ENCODE measurements at regions not wholly inside any gene's neighbourhood (a gene's known extent, or its start where the extent isn't known, plus 50 kb on each side); places are given as distances from the start of the nearest gene placed in this dataset.

- Histone ChIP-seq H2BK120ac (ENCODE audit: low read depth, low read length) (no peak overlapping the region), H3K79me1 (ENCODE audit: low read depth, low read length) (no peaks in the 10 kb centered on the region), H3K14ac (ENCODE audit: low read length) (no peak overlapping the region), H3K4me2 (ENCODE audit: insufficient read depth, low read length, poor library complexity, severe bottlenecking) (no peak overlapping the region), H3K4me3 (ENCODE audit: low read length in 2 of 2) (no peak overlapping the region), H2BK5ac (ENCODE audit: low read length) (no peak overlapping the region), H3K23ac (ENCODE audit: low read depth, low read length, poor library complexity) (no peak overlapping the region), H4K8ac (ENCODE audit: low read depth, low read length) (no peak overlapping the region), H3K36me3 (replicated peaks in 1 of 2; ENCODE audit: control insufficient read depth in 2 of 2, insufficient read depth in 2 of 2, low read length in 2 of 2) (no peaks in the 10 kb centered on the region), H2AFZ (ENCODE audit: low read length) (no peak overlapping the region), H2AK5ac (ENCODE audit: low read depth, low read length) (no peak overlapping the region), H3K9ac (ENCODE audit: low read depth, low read length, poor library complexity) (no peak overlapping the region), H2BK12ac (ENCODE audit: low read length) (no peak overlapping the region), H3K27ac (replicated peaks; ENCODE audit: low read length) (no peak overlapping the region), H3K27me3 (ENCODE audit: control insufficient read depth in 3 of 3, insufficient read depth in 3 of 3, low read depth in 1 of 3, low read length in 3 of 3) (no peaks in the 10 kb centered on the region), H3K18ac (ENCODE audit: low read length) (no peak overlapping the region), H3K4ac (ENCODE audit: low read length) (no peak overlapping the region), H4K91ac (ENCODE audit: low read depth, low read length, poor library complexity) (no peak overlapping the region), H3K4me1 (ENCODE audit: control insufficient read depth in 2 of 2, insufficient read depth in 1 of 2, low read depth in 1 of 2, low read length in 2 of 2) (no peaks in the 10 kb centered on the region), H3K9me3 (replicated peaks in 1 of 2; ENCODE audit: control insufficient read depth in 2 of 2, insufficient read depth in 1 of 2, low read depth in 1 of 2, low read length in 2 of 2) (no peaks in the 10 kb centered on the region), H2BK15ac (ENCODE audit: low read length) (no peak overlapping the region)
- WGBS, 2 donors (ENCODE audit: extremely low coverage in 2 of 2, insufficient read length in 2 of 2, insufficient replicate concordance in 1 of 2) = no CpG with 5 or more reads among the region's 2 CpGs
- DNase-seq (ENCODE audit: low spot score) = no peak
These were observed 426.5 kb upstream of the BRINP3 start for GRCh38 chr1:190904091-190904695.

DNA sequence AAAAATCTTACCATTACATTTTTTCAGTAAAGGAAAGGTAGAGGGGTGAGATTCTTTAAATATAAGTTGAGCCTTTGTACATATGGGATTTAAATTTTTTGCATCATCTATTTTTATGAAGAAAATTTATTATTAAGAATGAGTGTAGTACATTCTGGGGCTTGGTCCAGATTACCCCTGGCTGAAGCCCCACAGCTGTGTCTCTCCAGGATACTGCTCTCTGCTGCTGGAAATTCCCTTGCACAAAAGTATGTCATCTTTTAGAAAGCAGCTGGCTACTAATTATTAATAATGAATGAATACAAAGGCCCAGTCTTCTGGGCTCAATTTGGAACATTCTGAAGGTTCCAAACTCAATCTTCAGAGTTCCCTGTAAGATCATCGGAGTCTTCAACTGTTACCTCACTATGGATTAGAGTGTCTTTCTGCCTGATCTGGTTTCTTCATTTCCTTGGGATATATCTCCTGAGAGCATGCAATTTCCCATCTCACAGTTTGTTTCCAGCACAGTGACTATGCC is 428.6 kb upstream of the BRINP3 start:
- Histone ChIP-seq H3K9me3 (replicated peaks in 1 of 2; ENCODE audit: control insufficient read depth in 2 of 2, insufficient read depth in 1 of 2, low read depth in 1 of 2, low read length in 2 of 2) (no peaks in the 10 kb centered on the region), H2BK15ac (ENCODE audit: low read length) (no peak overlapping the region), H3K27me3 (ENCODE audit: control insufficient read depth in 3 of 3, insufficient read depth in 3 of 3, low read depth in 1 of 3, low read length in 3 of 3) (no peaks in the 10 kb centered on the region), H2BK120ac (ENCODE audit: low read depth, low read length) (no peak overlapping the region), H2AK5ac (ENCODE audit: low read depth, low read length) (no peak overlapping the region), H3K4me3 (ENCODE audit: low read length in 2 of 2) (no peak overlapping the region), H2AFZ (ENCODE audit: low read length) (no peak overlapping the region), H4K91ac (ENCODE audit: low read depth, low read length, poor library complexity) (no peak overlapping the region), H3K14ac (ENCODE audit: low read length) (no peak overlapping the region), H3K9ac (ENCODE audit: low read depth, low read length, poor library complexity) (no peak overlapping the region), H3K18ac (ENCODE audit: low read length) (no peak overlapping the region), H4K8ac (ENCODE audit: low read depth, low read length) (no peak overlapping the region), H3K4me2 (ENCODE audit: insufficient read depth, low read length, poor library complexity, severe bottlenecking) (no peak overlapping the region), H2BK12ac (ENCODE audit: low read length) (no peak overlapping the region), H3K23ac (ENCODE audit: low read depth, low read length, poor library complexity) (no peak overlapping the region), H3K36me3 (replicated peaks in 1 of 2; ENCODE audit: control insufficient read depth in 2 of 2, insufficient read depth in 2 of 2, low read length in 2 of 2) (no peaks in the 10 kb centered on the region), H3K4ac (ENCODE audit: low read length) (no peak overlapping the region), H3K4me1 (ENCODE audit: control insufficient read depth in 2 of 2, insufficient read depth in 1 of 2, low read depth in 1 of 2, low read length in 2 of 2) (no peaks in the 10 kb centered on the region), H3K27ac (replicated peaks; ENCODE audit: low read length) (no peak overlapping the region), H2BK5ac (ENCODE audit: low read length) (no peak overlapping the region), H3K79me1 (ENCODE audit: low read depth, low read length) (no peaks in the 10 kb centered on the region)
- no CpG with 5 or more reads among the region's 1 CpG for WGBS, 2 donors (ENCODE audit: extremely low coverage in 2 of 2, insufficient read length in 2 of 2, insufficient replicate concordance in 1 of 2)
- DNase-seq (ENCODE audit: low spot score) = no peak

DNA sequence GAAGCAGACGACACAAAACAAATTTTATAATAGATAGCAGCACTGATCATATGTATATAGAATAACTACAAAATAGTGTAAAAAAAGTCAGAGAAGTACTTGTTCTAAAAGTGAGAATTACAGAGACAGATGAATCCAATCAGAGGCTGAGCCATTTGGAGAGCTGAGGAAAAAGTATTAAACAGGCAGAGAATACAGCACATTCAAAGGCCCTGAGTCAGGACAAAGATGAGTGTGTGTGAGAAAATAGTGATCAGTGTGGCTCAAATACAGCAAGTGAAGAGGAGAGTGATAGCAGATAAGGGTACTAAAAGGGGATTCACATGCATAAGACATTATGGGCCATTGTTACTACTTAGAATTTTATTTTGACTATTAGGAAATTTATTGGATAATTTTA is 430.6 kb upstream of the BRINP3 start:
- Histone ChIP-seq H2BK120ac (ENCODE audit: low read depth, low read length) (no peak overlapping the region), H2BK15ac (ENCODE audit: low read length) (no peak overlapping the region), H3K4ac (ENCODE audit: low read length) (no peak overlapping the region), H2BK5ac (ENCODE audit: low read length) (no peak overlapping the region), H4K91ac (ENCODE audit: low read depth, low read length, poor library complexity) (no peak overlapping the region), H3K27ac (replicated peaks; ENCODE audit: low read length) (no peak overlapping the region), H3K36me3 (replicated peaks in 1 of 2; ENCODE audit: control insufficient read depth in 2 of 2, insufficient read depth in 2 of 2, low read length in 2 of 2) (no peaks in the 10 kb centered on the region), H3K23ac (ENCODE audit: low read depth, low read length, poor library complexity) (no peak overlapping the region), H3K27me3 (ENCODE audit: control insufficient read depth in 3 of 3, insufficient read depth in 3 of 3, low read depth in 1 of 3, low read length in 3 of 3) (no peaks in the 10 kb centered on the region), H2AFZ (ENCODE audit: low read length) (no peak overlapping the region), H3K4me1 (ENCODE audit: control insufficient read depth in 2 of 2, insufficient read depth in 1 of 2, low read depth in 1 of 2, low read length in 2 of 2) (no peaks in the 10 kb centered on the region), H3K4me2 (ENCODE audit: insufficient read depth, low read length, poor library complexity, severe bottlenecking) (no peak overlapping the region), H3K4me3 (ENCODE audit: low read length in 2 of 2) (no peak overlapping the region), H2AK5ac (ENCODE audit: low read depth, low read length) (no peak overlapping the region), H3K79me1 (ENCODE audit: low read depth, low read length) (no peaks in the 10 kb centered on the region), H4K8ac (ENCODE audit: low read depth, low read length) (no peak overlapping the region), H3K9me3 (replicated peaks in 1 of 2; ENCODE audit: control insufficient read depth in 2 of 2, insufficient read depth in 1 of 2, low read depth in 1 of 2, low read length in 2 of 2) (no peaks in the 10 kb centered on the region), H3K18ac (ENCODE audit: low read length) (no peak overlapping the region), H2BK12ac (ENCODE audit: low read length) (no peak overlapping the region), H3K14ac (ENCODE audit: low read length) (no peak overlapping the region), H3K9ac (ENCODE audit: low read depth, low read length, poor library complexity) (no peak overlapping the region)
- no CpG with 5 or more reads among the region's 1 CpG for WGBS, 2 donors (ENCODE audit: extremely low coverage in 2 of 2, insufficient read length in 2 of 2, insufficient replicate concordance in 1 of 2)
- DNase-seq (ENCODE audit: low spot score) = no peak

- H2BK5ac ChIP-seq (ENCODE audit: low read length) = no peak overlapping the region
These were observed 431.0 kb upstream of the BRINP3 start for GRCh38 chr1:190908691-190909090.

More at GRCh38 chr1:190908691-190909090, 431.0 kb upstream of the BRINP3 start:
- no peaks in the 10 kb centered on the region for H3K9me3 ChIP-seq (replicated peaks in 1 of 2; ENCODE audit: control insufficient read depth in 2 of 2, insufficient read depth in 1 of 2, low read depth in 1 of 2, low read length in 2 of 2)
- no peaks in the 10 kb centered on the region for H3K4me1 ChIP-seq (ENCODE audit: control insufficient read depth in 2 of 2, insufficient read depth in 1 of 2, low read depth in 1 of 2, low read length in 2 of 2)
- H3K4me3 ChIP-seq (ENCODE audit: low read length in 2 of 2) = no peak overlapping the region
- no peak for DNase-seq (ENCODE audit: low spot score)
- no peak overlapping the region for H2AFZ ChIP-seq (ENCODE audit: low read length)
- H3K4me2 ChIP-seq (ENCODE audit: insufficient read depth, low read length, poor library complexity, severe bottlenecking) = no peak overlapping the region
- H2BK15ac ChIP-seq (ENCODE audit: low read length) = no peak overlapping the region
- H3K23ac ChIP-seq (ENCODE audit: low read depth, low read length, poor library complexity) = no peak overlapping the region
- H4K8ac ChIP-seq (ENCODE audit: low read depth, low read length) = no peak overlapping the region
- no peak overlapping the region for H3K27ac ChIP-seq (replicated peaks; ENCODE audit: low read length)
- no peak overlapping the region for H3K4ac ChIP-seq (ENCODE audit: low read length)
- H3K79me1 ChIP-seq (ENCODE audit: low read depth, low read length) = no peaks in the 10 kb centered on the region
- H3K9ac ChIP-seq (ENCODE audit: low read depth, low read length, poor library complexity) = no peak overlapping the region
- no peak overlapping the region for H2BK12ac ChIP-seq (ENCODE audit: low read length)
- H3K18ac ChIP-seq (ENCODE audit: low read length) = no peak overlapping the region
- no peaks in the 10 kb centered on the region for H3K27me3 ChIP-seq (ENCODE audit: control insufficient read depth in 3 of 3, insufficient read depth in 3 of 3, low read depth in 1 of 3, low read length in 3 of 3)
- no peak overlapping the region for H2BK120ac ChIP-seq (ENCODE audit: low read depth, low read length)
- no peaks in the 10 kb centered on the region for H3K36me3 ChIP-seq (replicated peaks in 1 of 2; ENCODE audit: control insufficient read depth in 2 of 2, insufficient read depth in 2 of 2, low read length in 2 of 2)
- no peak overlapping the region for H3K14ac ChIP-seq (ENCODE audit: low read length)
- H2AK5ac ChIP-seq (ENCODE audit: low read depth, low read length) = no peak overlapping the region
- H4K91ac ChIP-seq (ENCODE audit: low read depth, low read length, poor library complexity) = no peak overlapping the region

Measured in neuronal stem cell (in vitro differentiated cells).